ENCODE measurements at regions not wholly inside any gene's neighbourhood (a gene's known extent, or its start where the extent isn't known, plus 50 kb on each side); places are given as distances from the start of the nearest gene placed in this dataset.

DNA sequence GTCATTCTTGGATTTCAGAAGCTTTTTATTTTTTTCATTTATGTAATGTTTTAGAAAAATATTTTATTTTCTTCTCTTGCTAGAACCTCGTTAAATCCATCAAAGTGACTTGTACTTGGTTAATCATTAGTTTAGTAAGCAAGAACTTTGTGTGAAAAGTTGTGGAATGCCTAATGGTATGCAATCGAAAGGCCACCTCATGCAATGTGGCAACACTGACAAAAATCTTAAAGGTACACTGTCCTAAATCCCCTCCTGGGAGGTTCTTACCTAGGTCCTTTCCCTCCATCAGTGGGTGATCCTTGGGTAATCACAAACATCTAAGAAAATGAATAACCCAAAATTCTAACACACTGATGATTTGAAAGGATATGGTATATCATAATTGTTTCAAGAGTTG, 304.2 kb downstream of the DNAH5 start:
- Mint-ChIP-seq H3K36me3 (no peaks in the 10 kb centered on the region), H3K27ac (no peak overlapping the region), H3K9me3 (peaks cover 14 to 23% of the 10 kb centered on the region in 2 donors)
- DNase-seq (ENCODE audit: low spot score in 2 of 2) (no peak), ATAC-seq (no peak)

DNA sequence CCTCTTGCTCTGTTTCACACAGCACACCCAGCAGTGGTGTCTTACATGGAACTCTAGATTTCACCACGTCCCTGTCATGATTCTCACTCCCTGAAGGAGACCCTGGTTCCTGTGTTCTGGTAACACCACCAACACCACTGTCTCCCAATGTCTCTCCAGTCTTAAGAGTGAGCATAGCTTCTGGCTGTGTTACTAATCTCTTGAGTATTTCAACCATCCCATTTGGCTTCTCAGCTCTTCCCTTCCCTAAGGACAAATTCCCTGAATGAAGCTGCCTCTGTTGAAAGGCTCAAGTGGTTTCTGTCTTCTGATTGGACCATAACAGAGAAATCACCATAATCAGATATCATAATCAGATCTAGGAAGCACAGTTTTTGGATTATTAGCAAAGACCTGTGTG, 311.8 kb downstream of the DNAH5 start:
- ATAC-seq (no peak), DNase-seq (ENCODE audit: low spot score in 2 of 2) (no peak)
- Mint-ChIP-seq H3K27ac (no peak overlapping the region), H3K36me3 (no peaks in the 10 kb centered on the region), H3K9me3 (peaks cover 16 to 27% of the 10 kb centered on the region in 2 donors)

DNA sequence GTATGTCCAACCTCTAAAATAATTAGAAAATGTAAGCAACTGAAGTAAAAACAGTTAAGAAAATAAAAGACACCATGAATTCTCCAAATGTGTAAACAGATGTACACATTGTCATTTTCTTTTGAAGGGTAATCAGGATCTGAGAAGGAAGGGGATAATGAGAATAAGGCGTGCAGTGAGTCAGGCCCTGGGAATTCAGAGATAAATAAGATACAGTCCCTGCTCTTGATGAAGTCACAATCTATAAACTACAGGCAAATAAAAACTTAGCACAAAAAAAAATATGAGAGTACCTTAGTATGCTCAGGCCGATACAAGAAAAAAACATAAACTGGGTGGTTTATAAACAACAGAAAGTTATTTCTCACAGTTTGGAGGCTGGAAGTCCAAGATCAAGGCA, 315.3 kb downstream of the DNAH5 start:
- ATAC-seq = no peak
- no peak overlapping the region for H3K27ac Mint-ChIP-seq
- DNase-seq (ENCODE audit: low spot score in 2 of 2) = no peak
- peaks cover 21 to 23% of the 10 kb centered on the region in 2 donors for H3K9me3 Mint-ChIP-seq
- no peaks in the 10 kb centered on the region for H3K36me3 Mint-ChIP-seq

DNA sequence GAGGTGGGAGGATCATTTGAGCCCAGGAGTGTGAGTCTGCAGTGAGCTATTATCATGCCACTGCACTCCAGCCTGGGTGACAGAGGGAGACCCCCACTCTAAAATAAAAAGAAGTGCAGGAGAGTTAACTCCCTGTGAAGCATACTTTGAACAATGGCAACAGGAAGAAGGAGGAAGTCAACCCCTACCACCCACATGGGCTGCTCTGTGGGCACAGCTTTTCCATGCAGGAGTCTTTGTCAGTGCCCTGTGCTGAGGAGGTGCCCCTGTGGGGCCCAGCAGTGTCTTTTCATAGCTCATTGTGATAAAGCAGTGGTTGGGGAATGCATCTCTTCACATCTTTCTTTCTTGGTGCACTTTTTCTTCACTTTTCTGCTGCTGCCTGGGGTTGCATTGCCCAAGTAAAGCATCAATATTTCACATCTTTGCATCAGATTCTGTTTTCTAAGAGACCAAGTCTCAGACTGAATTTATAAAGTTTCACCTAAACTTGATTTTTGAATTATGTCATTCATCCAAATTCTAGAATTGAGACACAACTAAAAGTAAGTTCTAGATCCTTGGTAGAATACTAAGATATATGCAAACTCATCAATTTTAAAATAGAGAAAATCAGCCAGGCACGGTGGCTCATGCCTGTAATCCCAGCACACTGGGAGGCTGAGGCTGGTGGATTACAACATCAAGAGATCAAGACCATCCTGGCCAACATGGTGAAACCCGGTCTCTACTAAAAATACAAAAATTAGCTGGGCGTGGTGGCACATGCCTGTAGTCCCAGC, 316.6 kb downstream of the DNAH5 start:
- Mint-ChIP-seq H3K9me3 (peaks cover 22 to 24% of the 10 kb centered on the region in 2 donors), H3K36me3 (no peaks in the 10 kb centered on the region), H3K27ac (no peak overlapping the region)
- ATAC-seq = no peak
- no peak for DNase-seq (ENCODE audit: low spot score in 2 of 2)

DNA sequence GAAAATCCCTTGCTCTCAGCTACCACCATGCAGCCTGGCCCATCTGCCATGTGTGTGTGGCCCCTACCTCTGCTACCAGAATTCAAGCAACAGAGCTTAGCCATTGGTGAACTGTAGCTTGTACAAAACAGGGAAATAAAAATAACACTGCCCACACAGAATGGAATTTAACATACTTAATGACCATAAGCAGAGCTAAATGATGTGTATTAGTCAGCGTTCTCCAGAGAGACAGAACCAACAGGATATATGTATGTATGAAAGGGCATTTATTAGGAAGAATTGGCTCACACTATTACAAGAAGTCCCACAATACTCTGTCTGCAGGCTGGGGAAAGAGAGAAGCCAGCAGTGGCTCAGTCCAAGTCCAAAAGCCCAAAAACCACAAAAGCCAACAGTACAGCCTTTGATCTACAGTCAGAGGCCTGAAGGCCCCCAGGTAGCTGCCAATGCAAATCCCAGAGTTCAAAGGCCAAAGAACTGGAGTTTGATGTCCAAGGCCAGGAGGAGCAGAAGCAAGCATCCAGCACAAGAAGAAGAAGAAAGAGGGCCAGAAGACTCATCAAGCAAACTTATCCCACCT, 318.8 kb downstream of the DNAH5 start:
- DNase-seq (ENCODE audit: low spot score in 2 of 2) = no peak
- Mint-ChIP-seq H3K9me3 (peaks cover 19 to 29% of the 10 kb centered on the region in 2 donors), H3K36me3 (no peaks in the 10 kb centered on the region), H3K27ac (no peak overlapping the region)
- no peak for ATAC-seq

DNA sequence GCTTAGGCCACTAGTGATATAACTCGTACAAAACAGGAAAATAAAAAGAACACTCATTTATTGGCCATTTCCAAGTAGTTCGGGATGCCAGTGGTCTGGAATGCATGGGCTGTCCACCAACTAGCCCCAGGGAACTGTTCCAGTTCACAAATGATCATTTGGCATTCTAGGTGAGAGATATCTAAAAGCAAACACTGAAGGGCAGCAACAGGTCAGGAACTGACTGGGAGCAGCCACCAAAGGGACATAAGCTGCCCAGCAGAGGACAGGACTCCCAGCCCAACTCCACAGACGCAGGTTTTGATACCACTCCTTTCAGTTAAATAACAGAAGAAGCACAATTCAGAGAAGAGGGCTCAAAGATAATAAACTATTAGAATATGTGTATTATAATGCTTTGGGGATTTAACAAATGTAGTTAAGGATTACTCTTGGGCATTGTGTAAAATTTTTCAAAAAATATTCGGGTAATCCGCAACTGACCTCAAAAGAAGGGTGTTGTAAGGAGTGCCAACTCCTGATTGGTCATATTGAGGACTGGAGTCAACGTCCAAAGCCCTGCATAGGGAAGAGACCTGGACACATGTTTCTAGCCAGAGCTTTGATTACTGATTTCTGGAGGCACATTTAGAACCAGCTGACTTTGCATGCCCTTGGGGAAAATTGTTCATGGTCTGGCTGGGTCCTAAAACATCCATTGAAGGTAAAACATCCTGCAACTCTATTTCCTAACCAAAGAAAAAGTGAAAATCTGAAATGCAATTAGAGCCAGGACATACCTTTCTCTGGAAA, 320.0 kb downstream of the DNAH5 start:
- ATAC-seq (no peak), DNase-seq (ENCODE audit: low spot score in 2 of 2) (no peak)
- no peaks in the 10 kb centered on the region for H3K36me3 Mint-ChIP-seq
- peaks cover 15 to 23% of the 10 kb centered on the region in 2 donors for H3K9me3 Mint-ChIP-seq
- no peak overlapping the region for H3K27ac Mint-ChIP-seq

DNA sequence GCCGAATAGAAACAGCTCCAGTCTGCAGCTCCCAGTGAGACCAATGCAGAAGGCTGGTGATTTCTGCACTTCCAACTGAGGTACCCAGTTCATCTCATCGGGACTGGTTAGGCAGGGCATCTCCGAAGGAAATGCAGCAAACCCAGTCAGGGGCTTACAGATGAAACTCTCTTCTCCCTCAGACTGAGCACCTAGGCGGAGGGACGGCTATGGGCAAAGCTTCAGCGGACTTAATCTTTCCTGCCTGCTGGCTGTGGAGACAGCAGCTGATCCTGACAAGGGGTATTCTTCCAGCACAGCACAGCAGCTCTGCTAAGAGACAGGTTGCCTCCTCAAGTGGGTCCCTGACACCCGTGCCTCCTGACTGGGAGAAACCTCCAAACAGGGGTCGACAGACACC, 330.9 kb downstream of the DNAH5 start:
- H3K36me3 Mint-ChIP-seq = peaks cover 5 to 11% of the 10 kb centered on the region in 2 donors
- no peak for DNase-seq (ENCODE audit: low spot score in 2 of 2)
- no peak overlapping the region for H3K27ac Mint-ChIP-seq
- H3K9me3 Mint-ChIP-seq = peaks cover 21 to 30% of the 10 kb centered on the region in 2 donors
- ATAC-seq = no peak

DNA sequence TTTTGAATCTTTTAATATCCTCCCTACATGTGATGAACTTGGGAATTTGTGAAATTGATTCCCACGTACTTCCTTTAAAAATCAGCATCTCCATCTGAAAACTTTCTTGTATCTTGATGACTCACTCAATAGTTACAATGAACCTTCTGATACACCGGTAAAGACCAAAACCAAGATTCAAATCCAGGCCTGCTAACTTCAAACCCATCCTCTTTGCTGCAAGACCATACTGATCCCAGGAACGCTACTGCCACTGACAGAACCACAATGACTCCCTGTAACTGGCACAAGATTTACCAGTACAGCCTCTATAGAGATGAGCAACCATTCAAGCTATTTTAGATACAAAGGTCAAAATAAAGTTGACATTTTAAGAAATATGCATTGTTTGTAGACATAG, 332.9 kb downstream of the DNAH5 start:
- H3K9me3 Mint-ChIP-seq = peaks cover 27 to 29% of the 10 kb centered on the region in 2 donors
- ATAC-seq (no peak), DNase-seq (ENCODE audit: low spot score in 2 of 2) (no peak)
- no peak overlapping the region for H3K27ac Mint-ChIP-seq
- H3K36me3 Mint-ChIP-seq = peaks cover 5 to 11% of the 10 kb centered on the region in 2 donors

DNA sequence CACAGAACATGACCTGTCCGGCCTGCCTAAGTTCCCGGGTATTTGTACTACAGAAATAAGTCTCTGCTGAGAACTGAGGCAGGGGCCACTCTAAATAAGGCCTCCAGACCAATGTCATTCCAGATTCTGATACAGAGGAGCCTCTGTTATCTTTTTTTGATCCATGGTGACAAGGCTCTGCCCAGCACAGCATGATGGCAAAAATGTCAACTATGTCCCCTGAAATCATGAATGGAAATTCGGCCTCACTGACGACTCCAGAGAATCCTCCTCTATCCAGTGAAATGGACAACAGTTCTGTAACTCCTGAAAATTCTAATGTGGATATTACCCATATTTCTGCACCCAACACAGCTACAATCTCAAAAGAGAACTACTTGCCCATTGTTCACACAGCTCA, 335.0 kb downstream of the DNAH5 start:
- peaks cover 5 to 8% of the 10 kb centered on the region in 2 donors for H3K36me3 Mint-ChIP-seq
- no peak for ATAC-seq
- H3K27ac Mint-ChIP-seq = no peak overlapping the region
- peaks cover 12 to 14% of the 10 kb centered on the region in 2 donors for H3K9me3 Mint-ChIP-seq
- DNase-seq (ENCODE audit: low spot score in 2 of 2) = no peak

DNA sequence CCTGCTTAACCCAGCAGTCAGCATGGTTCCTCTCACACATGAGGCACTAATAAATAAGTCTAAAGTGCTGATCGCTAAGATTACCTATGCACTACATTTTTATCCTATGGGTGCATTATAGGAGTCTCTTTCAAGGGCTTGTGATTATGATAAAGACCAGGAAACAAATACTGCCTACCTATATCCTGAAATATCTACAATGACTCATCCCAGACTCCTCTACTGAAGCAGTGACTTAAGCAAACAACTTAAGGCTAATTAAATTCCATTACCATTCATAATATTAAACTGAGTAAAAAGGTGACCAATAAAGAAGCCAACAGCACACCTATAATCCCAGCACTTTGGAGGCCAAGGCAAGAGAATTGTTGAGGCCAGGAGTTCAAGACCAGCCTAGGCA, 338.4 kb downstream of the DNAH5 start:
- ATAC-seq (no peak), DNase-seq (ENCODE audit: low spot score in 2 of 2) (no peak)
- H3K9me3 Mint-ChIP-seq = peaks cover 9 to 18% of the 10 kb centered on the region in 2 donors
- no peaks in the 10 kb centered on the region for H3K36me3 Mint-ChIP-seq
- no peak overlapping the region for H3K27ac Mint-ChIP-seq

DNA sequence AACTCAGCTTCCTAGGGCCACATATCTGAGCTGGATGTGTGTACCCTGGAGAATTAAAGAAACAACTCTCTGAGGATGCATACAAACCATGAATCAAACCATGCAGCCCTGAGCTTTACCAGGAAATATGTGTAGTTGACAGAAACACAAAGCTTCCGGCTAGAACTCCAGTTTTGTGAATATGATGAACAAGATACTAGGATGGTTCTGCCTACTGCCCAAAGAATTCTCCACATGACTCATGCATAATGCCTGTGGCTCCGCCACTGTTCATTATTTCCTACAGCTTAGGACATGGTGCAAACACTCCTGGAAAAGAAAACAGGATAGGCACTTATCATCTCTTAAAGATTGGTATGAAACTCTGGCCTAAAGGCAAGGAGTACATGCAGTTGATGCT, 343.4 kb downstream of the DNAH5 start:
- Mint-ChIP-seq H3K36me3 (peaks cover 0 to under 1% of the 10 kb centered on the region in 2 donors), H3K27ac (no peak overlapping the region), H3K9me3 (peaks cover 16 to 21% of the 10 kb centered on the region in 2 donors)
- DNase-seq (ENCODE audit: low spot score in 2 of 2) (no peak), ATAC-seq (no peak)

DNA sequence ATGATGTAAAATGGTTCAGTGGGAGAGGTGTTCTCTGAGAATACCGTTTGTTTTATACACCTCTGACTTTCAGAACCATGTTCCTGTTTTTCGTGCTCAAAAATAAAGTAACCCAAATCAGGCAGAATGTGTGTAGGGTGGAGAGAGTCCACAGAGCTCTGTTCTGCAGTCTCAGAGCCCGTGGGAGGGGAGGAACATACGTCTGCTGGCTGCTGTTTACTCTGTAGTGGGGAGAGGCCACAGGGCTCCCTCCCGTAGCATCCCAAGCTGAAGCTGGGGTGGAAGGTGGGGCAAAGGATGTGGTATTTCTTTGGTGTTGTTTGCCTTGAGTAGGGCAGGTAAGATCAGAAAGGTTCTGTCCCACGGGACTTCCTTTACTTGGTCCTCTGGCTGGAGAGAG, 348.5 kb downstream of the DNAH5 start:
- Mint-ChIP-seq H3K27ac (no peak overlapping the region), H3K36me3 (peaks cover 0 to 6% of the 10 kb centered on the region in 2 donors), H3K9me3 (peaks cover 21 to 23% of the 10 kb centered on the region in 2 donors)
- DNase-seq (ENCODE audit: low spot score in 2 of 2) = no peak
- ATAC-seq = no peak

DNA sequence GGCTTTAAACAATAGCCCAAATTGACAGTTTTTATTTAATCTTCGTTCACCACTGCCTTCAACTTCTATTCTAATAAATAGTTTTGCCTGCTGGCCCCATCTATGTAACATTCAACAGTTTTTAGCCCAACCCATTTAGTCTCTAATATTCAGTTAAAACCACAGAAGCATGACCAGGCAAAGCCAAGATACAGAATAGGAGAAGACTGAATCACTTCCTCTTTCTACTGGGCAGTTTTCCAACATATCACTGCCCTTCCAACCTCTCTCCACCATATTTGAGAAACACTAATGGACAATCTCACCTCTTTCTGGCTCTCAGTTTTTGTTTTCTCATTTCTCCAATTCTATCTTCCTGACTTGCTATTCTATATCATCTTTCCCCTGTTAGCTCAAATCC, 352.9 kb downstream of the DNAH5 start:
- Mint-ChIP-seq H3K9me3 (peaks cover 19% of the 10 kb centered on the region in 2 donors), H3K27ac (no peak overlapping the region), H3K36me3 (peaks cover 0 to 6% of the 10 kb centered on the region in 2 donors)
- ATAC-seq (no peak), DNase-seq (ENCODE audit: low spot score in 2 of 2) (no peak)

DNA sequence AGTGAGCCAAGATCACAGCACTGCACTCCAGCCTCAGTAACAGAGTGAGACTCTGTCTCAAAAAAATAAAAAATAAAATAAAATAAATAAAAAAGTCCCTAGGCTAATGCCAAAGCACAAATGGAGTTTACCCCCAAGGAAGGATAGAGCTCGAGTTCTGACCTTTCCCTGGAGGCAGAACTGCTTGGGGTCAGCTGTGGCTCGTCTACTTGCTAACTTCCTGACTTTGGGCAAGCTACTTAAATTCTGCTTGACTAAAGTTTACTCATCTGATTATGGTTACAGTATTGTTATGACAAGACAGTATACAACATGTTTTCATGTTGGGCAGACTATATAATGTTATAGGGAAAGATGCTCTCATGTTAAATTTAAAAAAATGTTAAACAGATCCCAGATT, 359.2 kb downstream of the DNAH5 start:
- ATAC-seq = no peak
- DNase-seq (ENCODE audit: low spot score in 2 of 2) = no peak
- Mint-ChIP-seq H3K9me3 (peaks cover 0 to 4% of the 10 kb centered on the region in 2 donors), H3K27ac (no peak overlapping the region), H3K36me3 (no peaks in the 10 kb centered on the region)

DNA sequence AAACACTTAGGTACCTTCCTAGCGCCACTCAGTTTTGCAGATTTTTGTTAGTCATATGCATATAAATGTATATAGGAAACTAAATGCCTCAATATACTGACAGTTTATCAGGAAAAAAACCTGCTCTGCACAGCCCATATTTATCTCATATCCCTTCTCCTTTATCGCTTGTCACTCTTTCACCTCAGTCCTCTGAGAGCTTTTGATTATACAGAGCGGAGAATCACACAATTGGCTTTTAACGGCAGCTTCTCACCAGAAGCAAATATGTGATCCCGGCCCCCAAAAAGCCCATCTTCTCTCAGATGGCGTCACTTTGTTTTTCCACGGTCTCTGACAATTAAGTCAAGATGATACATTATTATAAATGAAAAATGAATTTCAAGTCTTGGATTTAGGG, 362.6 kb downstream of the DNAH5 start:
- Mint-ChIP-seq H3K9me3 (peaks cover 3 to 4% of the 10 kb centered on the region in 2 donors), H3K36me3 (peaks cover 0 to 5% of the 10 kb centered on the region in 2 donors), H3K27ac (no peak overlapping the region)
- ATAC-seq (no peak), DNase-seq (ENCODE audit: low spot score in 2 of 2) (no peak)

DNA sequence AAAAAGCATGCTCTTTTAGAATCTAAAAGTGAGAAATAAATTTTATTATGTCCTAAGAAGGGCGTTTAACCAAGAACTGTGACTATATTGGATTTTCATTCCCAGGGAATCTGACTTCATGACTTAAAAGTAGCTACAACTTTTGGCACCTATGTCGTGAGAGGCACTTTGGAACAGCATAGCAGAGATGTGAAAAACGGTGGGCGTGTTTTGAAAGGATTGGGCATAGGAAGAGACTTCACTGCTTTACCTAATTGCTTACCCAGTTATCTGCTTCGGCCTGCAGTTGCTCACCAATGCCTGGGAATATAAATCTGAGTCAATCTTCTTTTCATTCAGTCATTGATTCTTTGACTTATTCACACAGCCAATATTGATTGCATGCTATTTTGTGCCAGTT, 363.4 kb downstream of the DNAH5 start:
- Mint-ChIP-seq H3K9me3 (peaks cover 3 to 4% of the 10 kb centered on the region in 2 donors), H3K27ac (no peak overlapping the region), H3K36me3 (peaks cover 0 to 5% of the 10 kb centered on the region in 2 donors)
- ATAC-seq (no peak), DNase-seq (ENCODE audit: low spot score in 2 of 2) (no peak)

DNA sequence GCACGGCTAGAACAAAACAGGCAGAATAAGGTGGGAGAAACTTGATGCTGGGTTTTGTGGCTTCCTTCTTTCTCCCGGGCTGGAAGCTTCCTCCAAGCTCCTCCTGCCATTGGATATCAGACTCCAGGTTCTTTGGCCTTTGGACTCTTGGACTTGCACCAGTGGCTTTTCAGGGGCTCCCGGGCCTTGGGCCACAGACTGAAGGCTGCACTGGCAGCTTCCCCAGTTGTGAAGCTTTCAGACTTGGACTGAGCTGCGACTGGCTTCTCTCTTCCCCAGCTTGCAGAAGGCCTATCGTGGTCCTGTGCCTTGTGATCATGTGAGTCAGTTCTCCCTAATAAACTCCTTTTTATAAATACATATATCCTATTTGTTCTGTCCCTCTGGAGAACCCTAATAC, 364.4 kb downstream of the DNAH5 start:
- no peak for ATAC-seq
- Mint-ChIP-seq H3K9me3 (peaks cover 3 to 4% of the 10 kb centered on the region in 2 donors), H3K36me3 (peaks cover 0 to 5% of the 10 kb centered on the region in 2 donors), H3K27ac (no peak overlapping the region)
- DNase-seq (ENCODE audit: low spot score in 2 of 2) = no peak
